Astrocyte (in vitro differentiated cells and primary cell): ENCODE measurements at regions not wholly inside any gene's neighbourhood (a gene's known extent, or its start where the extent isn't known, plus 50 kb on each side); places are given as distances from the start of the nearest gene placed in this dataset.

ENCODE experiments used
- DNase-seq: peaks from one replicate; pipeline ENCODE4 v3.0.0-alpha.2; 2010; ENCODE audit warnings: low read depth
- FAIRE-seq: peaks from 2 replicates; lab custom pipeline; 2011; peaks lifted over from hg19 to GRCh38; lab: Jason Lieb, UNC
- H2AFZ ChIP-seq: 2 replicates; pipeline ENCODE4 v1.6.0; 2012; ENCODE audit warnings: low read depth, low read length, inconsistent platforms
- H3K27ac ChIP-seq: 2 replicates; pipeline ENCODE4 v1.5.1; 2011; ENCODE audit warnings: low read depth, low read length, inconsistent platforms
- H3K27me3 ChIP-seq: 2 replicates; pipeline ENCODE4 v1.6.0; 2011; ENCODE audit warnings: low read length, inconsistent platforms; ENCODE audit not compliant: insufficient read depth
- H3K36me3 ChIP-seq: 2 replicates; pipeline ENCODE4 v1.5.1; 2011; ENCODE audit warnings: low read length, inconsistent platforms; ENCODE audit not compliant: insufficient read depth
- H3K4me1 ChIP-seq: 2 replicates; pipeline ENCODE4 v1.5.1; 2011; ENCODE audit warnings: low read length, inconsistent platforms; ENCODE audit not compliant: insufficient read depth
- H3K4me2 ChIP-seq: 2 replicates; pipeline ENCODE4 v1.6.0; 2012; ENCODE audit warnings: low read length, inconsistent platforms
- H3K4me3 ChIP-seq: 2 replicates; pipeline ENCODE4 v1.5.1; 2011; ENCODE audit warnings: low read depth, mild to moderate bottlenecking, low read length, inconsistent platforms; ENCODE audit not compliant: insufficient read depth
- H3K79me2 ChIP-seq: 2 replicates; pipeline ENCODE4 v1.6.0; 2012; ENCODE audit warnings: mild to moderate bottlenecking, low read length, inconsistent platforms; ENCODE audit not compliant: insufficient read depth
- H3K9ac ChIP-seq: 2 replicates; pipeline ENCODE4 v1.6.0; 2012; ENCODE audit warnings: mild to moderate bottlenecking, low read length, inconsistent platforms
- H3K9me3 ChIP-seq: 2 replicates; pipeline ENCODE4 v1.5.1; 2012; ENCODE audit warnings: low read depth, mild to moderate bottlenecking, low read length, inconsistent platforms; ENCODE audit not compliant: insufficient read depth
- H4K20me1 ChIP-seq: 2 replicates; pipeline ENCODE4 v1.6.0; 2012; ENCODE audit warnings: low read length, inconsistent platforms; ENCODE audit not compliant: insufficient read depth
- H3K27ac Mint-ChIP-seq: one replicate; pipeline ENCODE4 v1.8.0; 2021; ENCODE audit warnings: mild to moderate bottlenecking, mixed read lengths; ENCODE audit not compliant: unreplicated experiment
- H3K27me3 Mint-ChIP-seq: one replicate; pipeline ENCODE4 v1.8.0; 2021; ENCODE audit warnings: low read depth, mixed read lengths; ENCODE audit not compliant: unreplicated experiment
- H3K36me3 Mint-ChIP-seq: one replicate; pipeline ENCODE4 v1.8.0; 2021; ENCODE audit warnings: low read depth, mixed read lengths; ENCODE audit not compliant: unreplicated experiment
- H3K4me1 Mint-ChIP-seq: one replicate; pipeline ENCODE4 v1.8.0; 2021; ENCODE audit warnings: low read depth, mixed read lengths; ENCODE audit not compliant: unreplicated experiment
- H3K4me3 Mint-ChIP-seq: one replicate; pipeline ENCODE4 v1.8.0; 2021; ENCODE audit warnings: mild to moderate bottlenecking, moderate library complexity, mixed read lengths; ENCODE audit not compliant: unreplicated experiment
- H3K9me3 Mint-ChIP-seq: one replicate; pipeline ENCODE4 v1.8.0; 2021; ENCODE audit warnings: mild to moderate bottlenecking, mixed read lengths; ENCODE audit not compliant: unreplicated experiment
- CTCF ChIP-seq: IDR thresholded peaks from 2 replicates; pipeline ENCODE4 v1.5.1; 2011; ENCODE audit warnings: low read depth, mild to moderate bottlenecking, inconsistent platforms, low read length, moderate library complexity; ENCODE audit not compliant: insufficient read depth
- EZH2 ChIP-seq: IDR thresholded peaks from 2 replicates; pipeline ENCODE4 v1.6.1; 2012; ENCODE audit warnings: mild to moderate bottlenecking, low read length, inconsistent platforms; ENCODE audit not compliant: insufficient read depth

DNA sequence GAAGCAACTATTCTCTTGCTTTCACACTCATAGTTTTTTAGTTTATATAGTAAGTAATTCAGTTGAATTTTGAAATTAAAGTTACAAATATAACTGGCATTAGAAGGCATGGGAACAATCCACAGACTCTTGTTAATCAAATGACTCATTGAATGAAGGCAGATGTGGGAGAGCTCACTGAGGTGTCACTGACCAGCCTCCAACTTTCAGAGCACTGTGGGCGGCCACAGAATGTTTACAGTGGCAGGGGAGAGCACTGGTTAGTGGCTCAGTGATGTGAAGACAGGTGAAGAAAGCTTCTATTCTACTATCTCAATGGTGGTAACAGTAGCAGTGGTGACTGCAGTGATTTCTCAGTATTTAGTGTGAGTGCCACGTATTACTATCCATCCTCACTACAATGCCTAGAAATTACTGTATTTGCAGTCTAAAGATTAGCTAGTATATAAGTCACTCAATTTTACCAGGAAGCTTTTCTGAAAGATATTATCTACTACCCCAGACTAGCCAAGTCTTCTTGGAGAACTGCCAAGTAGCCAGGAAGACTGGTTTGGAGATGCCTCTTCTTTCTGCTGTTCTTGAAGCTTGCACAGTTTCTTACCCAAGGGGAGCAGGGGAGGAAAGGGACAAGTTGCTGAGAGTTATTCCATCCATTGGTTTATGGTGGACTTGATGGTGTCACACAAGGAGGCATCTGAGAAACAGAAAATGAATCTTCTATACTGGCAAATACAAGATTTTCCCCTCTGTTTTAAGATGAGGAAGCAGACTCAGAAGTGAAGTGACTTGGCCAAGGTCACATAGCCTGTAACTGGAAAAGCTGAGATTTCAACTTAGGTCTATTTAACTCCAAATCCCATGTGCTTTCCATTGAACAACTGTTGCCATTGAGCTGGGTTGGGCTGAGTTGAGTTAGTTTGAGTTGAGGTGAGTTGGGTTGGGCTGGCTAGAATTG, 231.2 kb downstream of the ANKRD60 start:
- H4K20me1 ChIP-seq = no peaks in the 10 kb centered on the region
- no peak overlapping the region for H3K27ac ChIP-seq
- H3K9me3 ChIP-seq = no peaks in the 10 kb centered on the region
- Mint-ChIP-seq H3K27ac (no peak overlapping the region), H3K4me3 (no peak overlapping the region), H3K4me1 (peaks cover 19% of the 10 kb centered on the region), H3K9me3 (peaks cover 5% of the 10 kb centered on the region), H3K36me3 (no peaks in the 10 kb centered on the region), H3K27me3 (peaks cover 22% of the 10 kb centered on the region)
- TF ChIP-seq CTCF (no peak), EZH2 (no peak)
- H3K4me2 ChIP-seq = no peak overlapping the region
- H2AFZ ChIP-seq = no peak overlapping the region
- H3K79me2 ChIP-seq = no peaks in the 10 kb centered on the region
- no peaks in the 10 kb centered on the region for H3K27me3 ChIP-seq
- no peaks in the 10 kb centered on the region for H3K36me3 ChIP-seq
- no peak overlapping the region for H3K9ac ChIP-seq
- H3K4me1 ChIP-seq = peaks cover 27% of the 10 kb centered on the region
- FAIRE-seq = no peak
- H3K4me3 ChIP-seq = no peak overlapping the region
- DNase-seq = peak; percentile 82

- Histone ChIP-seq H3K4me3 (no peak overlapping the region), H4K20me1 (no peaks in the 10 kb centered on the region), H3K9me3 (no peaks in the 10 kb centered on the region), H3K79me2 (no peaks in the 10 kb centered on the region), H3K27ac (no peak overlapping the region), H3K27me3 (no peaks in the 10 kb centered on the region), H3K4me1 (peaks cover 29% of the 10 kb centered on the region), H2AFZ (no peak overlapping the region), H3K36me3 (no peaks in the 10 kb centered on the region), H3K4me2 (no peak overlapping the region), H3K9ac (no peak overlapping the region)
- Mint-ChIP-seq H3K9me3 (peaks cover 5% of the 10 kb centered on the region), H3K27me3 (peaks cover 20% of the 10 kb centered on the region), H3K4me3 (no peak overlapping the region), H3K36me3 (no peaks in the 10 kb centered on the region), H3K27ac (no peak overlapping the region), H3K4me1 (peaks cover 15% of the 10 kb centered on the region)
- DNase-seq = no peak
- TF ChIP-seq CTCF (no peak), EZH2 (no peak)
- FAIRE-seq = no peak
Observed at GRCh38 chr20:57996465-57996864, 232.0 kb downstream of the ANKRD60 start.
